Adrenal gland (tissue), 5 donors: ENCODE measurements at regions not wholly inside any gene's neighbourhood (a gene's known extent, or its start where the extent isn't known, plus 50 kb on each side); places are given as distances from the start of the nearest gene placed in this dataset.

Experiments used
- POLR2A ChIP-seq, 2 donors: fragments of 450-650 bp; IDR thresholded peaks; one replicate each; pipeline ENCODE4 v1.6.1; 2017; ENCODE audit warnings: antibody characterized with exemption in 2 of 2, mild to moderate bottlenecking in 2 of 2, moderate library complexity in 1 of 2
- TF ChIP-seq, protein P1 (sequence below), 6 experiments: fragments of 450-650 bp in 4 of 6; fragments of 200-600 bp in 2 of 6; sonication (generic) in 1 of 6; IDR thresholded peaks; 1 replicate in 5 of 6; 2 replicates in 1 of 6; pipeline versions ENCODE4 v1.5.1 to v1.8.0; 2016 to 2021; ENCODE audit warnings: antibody characterized with exemption in 6 of 6, mild to moderate bottlenecking in 2 of 6, moderate library complexity in 1 of 6
- donor health status: DM: no; HTN: no; CAD: no.

DNA sequence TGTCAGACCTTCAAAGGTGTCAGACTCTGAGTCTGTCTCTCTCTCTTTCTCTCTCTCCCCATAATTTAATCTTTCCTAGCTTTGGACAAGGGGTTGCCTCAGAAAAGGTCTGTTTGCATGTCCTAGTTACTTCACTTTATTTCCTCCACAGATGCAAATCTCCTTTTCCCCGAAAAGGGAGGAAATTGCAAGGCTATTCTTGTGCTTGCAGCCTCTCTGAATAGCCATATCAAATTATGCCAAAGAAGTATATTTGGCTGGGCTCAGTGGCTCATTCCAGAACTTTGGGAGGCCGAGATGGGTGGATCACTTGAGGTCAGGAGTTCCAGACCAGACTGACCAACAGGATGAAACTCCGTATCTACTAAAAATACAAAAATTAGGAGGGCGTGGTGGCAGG is 145.6 kb upstream of the GATB start:
- no peak for TF ChIP-seq POLR2A (IDR thresholded peaks at IDR 0.05)
- TF ChIP-seq, protein P1, sequence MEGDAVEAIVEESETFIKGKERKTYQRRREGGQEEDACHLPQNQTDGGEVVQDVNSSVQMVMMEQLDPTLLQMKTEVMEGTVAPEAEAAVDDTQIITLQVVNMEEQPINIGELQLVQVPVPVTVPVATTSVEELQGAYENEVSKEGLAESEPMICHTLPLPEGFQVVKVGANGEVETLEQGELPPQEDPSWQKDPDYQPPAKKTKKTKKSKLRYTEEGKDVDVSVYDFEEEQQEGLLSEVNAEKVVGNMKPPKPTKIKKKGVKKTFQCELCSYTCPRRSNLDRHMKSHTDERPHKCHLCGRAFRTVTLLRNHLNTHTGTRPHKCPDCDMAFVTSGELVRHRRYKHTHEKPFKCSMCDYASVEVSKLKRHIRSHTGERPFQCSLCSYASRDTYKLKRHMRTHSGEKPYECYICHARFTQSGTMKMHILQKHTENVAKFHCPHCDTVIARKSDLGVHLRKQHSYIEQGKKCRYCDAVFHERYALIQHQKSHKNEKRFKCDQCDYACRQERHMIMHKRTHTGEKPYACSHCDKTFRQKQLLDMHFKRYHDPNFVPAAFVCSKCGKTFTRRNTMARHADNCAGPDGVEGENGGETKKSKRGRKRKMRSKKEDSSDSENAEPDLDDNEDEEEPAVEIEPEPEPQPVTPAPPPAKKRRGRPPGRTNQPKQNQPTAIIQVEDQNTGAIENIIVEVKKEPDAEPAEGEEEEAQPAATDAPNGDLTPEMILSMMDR (IDR thresholded peaks at IDR 0.05) = no peak
